ENCODE measurements at regions not wholly inside any gene's neighbourhood (a gene's known extent, or its start where the extent isn't known, plus 50 kb on each side); places are given as distances from the start of the nearest gene placed in this dataset.

GRCh38 chr6:98650941-98651340 is 183.4 kb upstream of the POU3F2 start:
- H3K36me3 ChIP-seq (ENCODE audit: control insufficient read depth, insufficient read depth, low read length): no peaks in the 10 kb centered on the region
- DNase-seq (ENCODE audit: low read depth) (no peak), FAIRE-seq (peak; percentile 28)
- no peaks in the 10 kb centered on the region for H3K27me3 ChIP-seq (ENCODE audit: control insufficient read depth, insufficient read depth, low read length)
- H3K4me3 ChIP-seq (ENCODE audit: low read depth, low read length): no peak overlapping the region
- TF ChIP-seq CTCF (IDR thresholded peaks at IDR 0.05; ENCODE audit: insufficient read depth, low read length, severe bottlenecking): no peak

- FAIRE-seq: no peak
- H3K27me3 ChIP-seq (ENCODE audit: control insufficient read depth, insufficient read depth, low read length): no peaks in the 10 kb centered on the region
- peak; percentile 14 for DNase-seq (ENCODE audit: low read depth)
- H3K36me3 ChIP-seq (ENCODE audit: control insufficient read depth, insufficient read depth, low read length): no peaks in the 10 kb centered on the region
- no peak for TF ChIP-seq CTCF (IDR thresholded peaks at IDR 0.05; ENCODE audit: insufficient read depth, low read length, severe bottlenecking)
- H3K4me3 ChIP-seq (ENCODE audit: low read depth, low read length): no peak overlapping the region
Observed at GRCh38 chr6:98653179-98653578, 181.2 kb upstream of the POU3F2 start.

- TF ChIP-seq CTCF (IDR thresholded peaks at IDR 0.05; ENCODE audit: insufficient read depth, low read length, severe bottlenecking): no peak
- Histone ChIP-seq H3K27me3 (ENCODE audit: control insufficient read depth, insufficient read depth, low read length) (no peaks in the 10 kb centered on the region), H3K4me3 (ENCODE audit: low read depth, low read length) (no peak overlapping the region), H3K36me3 (ENCODE audit: control insufficient read depth, insufficient read depth, low read length) (no peaks in the 10 kb centered on the region)
- DNase-seq (ENCODE audit: low read depth) (peak; percentile 51), FAIRE-seq (no peak)
Observed at GRCh38 chr6:98657764-98658163, 176.6 kb upstream of the POU3F2 start.

GRCh38 chr6:98669371-98669770 is 165.0 kb upstream of the POU3F2 start:
- no peak for TF ChIP-seq CTCF (IDR thresholded peaks at IDR 0.05; ENCODE audit: insufficient read depth, low read length, severe bottlenecking)
- no peaks in the 10 kb centered on the region for H3K27me3 ChIP-seq (ENCODE audit: control insufficient read depth, insufficient read depth, low read length)
- DNase-seq (ENCODE audit: low read depth): no peak
- no peak overlapping the region for H3K4me3 ChIP-seq (ENCODE audit: low read depth, low read length)
- no peaks in the 10 kb centered on the region for H3K36me3 ChIP-seq (ENCODE audit: control insufficient read depth, insufficient read depth, low read length)
- FAIRE-seq: no peak

GRCh38 chr6:98670045-98670746 is 164.2 kb upstream of the POU3F2 start:
- no peak for FAIRE-seq
- Histone ChIP-seq H3K27me3 (ENCODE audit: control insufficient read depth, insufficient read depth, low read length) (no peaks in the 10 kb centered on the region), H3K36me3 (ENCODE audit: control insufficient read depth, insufficient read depth, low read length) (no peaks in the 10 kb centered on the region), H3K4me3 (ENCODE audit: low read depth, low read length) (no peak overlapping the region)
- no peak for DNase-seq (ENCODE audit: low read depth)
- TF ChIP-seq CTCF (IDR thresholded peaks at IDR 0.05; ENCODE audit: insufficient read depth, low read length, severe bottlenecking): no peak

All from bronchial epithelial cell (primary cell).